Panc1 (cell line): ENCODE measurements at regions not wholly inside any gene's neighbourhood (a gene's known extent, or its start where the extent isn't known, plus 50 kb on each side); places are given as distances from the start of the nearest gene placed in this dataset.

Source experiments
- CTCF ChIP-seq: fragments of 450-650 bp; IDR thresholded peaks from 2 replicates; pipeline ENCODE4 v1.5.1; 2017; ENCODE audit warnings: mild to moderate bottlenecking
- POLR2AphosphoS5 ChIP-seq: IDR thresholded peaks from 2 replicates; pipeline ENCODE4 v1.6.1; 2012; ENCODE audit warnings: mild to moderate bottlenecking, low read depth, low read length, moderate library complexity
- SIN3A ChIP-seq: IDR thresholded peaks from 2 replicates; pipeline ENCODE4 v1.6.1; 2012; ENCODE audit warnings: low read depth, mild to moderate bottlenecking, low read length, moderate library complexity, borderline replicate concordance; ENCODE audit not compliant: insufficient read depth
- TCF7L2 ChIP-seq: IDR thresholded peaks from 2 replicates; pipeline ENCODE4 v1.6.1; 2011; ENCODE audit warnings: mild to moderate bottlenecking, low read depth, low read length, inconsistent platforms

DNA sequence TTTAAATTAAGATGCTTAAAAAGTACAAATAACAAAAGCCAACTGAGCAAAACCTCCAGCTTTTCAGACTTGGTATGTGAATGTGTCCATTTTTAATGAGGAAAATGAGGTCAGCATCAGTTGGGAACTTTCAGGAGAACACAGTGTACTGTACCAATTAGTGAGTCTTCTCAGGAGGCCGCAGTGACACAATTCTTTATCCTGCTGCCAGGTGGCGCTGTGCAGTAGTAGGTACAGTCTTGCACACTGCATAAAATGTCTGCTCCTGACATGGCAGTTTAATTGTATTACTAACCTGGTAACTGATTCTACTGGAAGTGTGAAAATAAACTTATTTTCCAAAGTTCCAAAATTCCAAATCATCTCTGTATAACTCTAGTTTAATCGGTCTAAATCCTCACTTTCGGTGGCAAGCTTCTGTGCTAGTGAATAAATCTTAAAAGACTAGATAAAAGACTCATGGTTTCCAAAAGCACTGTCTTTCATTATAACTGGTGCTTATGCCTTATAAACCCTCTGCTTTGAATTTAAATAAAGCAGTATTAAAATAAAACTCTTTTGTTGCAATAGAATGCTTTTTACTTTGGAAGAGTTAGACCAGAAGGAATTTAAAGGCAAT, 214.8 kb upstream of the MMS22L start:
- TF ChIP-seq SIN3A (no peak), POLR2AphosphoS5 (no peak), CTCF (peak; percentile 91), TCF7L2 (no peak)
